Non-pigmented ciliary epithelial cell (primary cell): ENCODE measurements at regions not wholly inside any gene's neighbourhood (a gene's known extent, or its start where the extent isn't known, plus 50 kb on each side); places are given as distances from the start of the nearest gene placed in this dataset.

Experiments used
- DNase-seq: peaks from one replicate; pipeline ENCODE4 v3.0.0-alpha.2; 2010; ENCODE audit warnings: low read depth

DNA sequence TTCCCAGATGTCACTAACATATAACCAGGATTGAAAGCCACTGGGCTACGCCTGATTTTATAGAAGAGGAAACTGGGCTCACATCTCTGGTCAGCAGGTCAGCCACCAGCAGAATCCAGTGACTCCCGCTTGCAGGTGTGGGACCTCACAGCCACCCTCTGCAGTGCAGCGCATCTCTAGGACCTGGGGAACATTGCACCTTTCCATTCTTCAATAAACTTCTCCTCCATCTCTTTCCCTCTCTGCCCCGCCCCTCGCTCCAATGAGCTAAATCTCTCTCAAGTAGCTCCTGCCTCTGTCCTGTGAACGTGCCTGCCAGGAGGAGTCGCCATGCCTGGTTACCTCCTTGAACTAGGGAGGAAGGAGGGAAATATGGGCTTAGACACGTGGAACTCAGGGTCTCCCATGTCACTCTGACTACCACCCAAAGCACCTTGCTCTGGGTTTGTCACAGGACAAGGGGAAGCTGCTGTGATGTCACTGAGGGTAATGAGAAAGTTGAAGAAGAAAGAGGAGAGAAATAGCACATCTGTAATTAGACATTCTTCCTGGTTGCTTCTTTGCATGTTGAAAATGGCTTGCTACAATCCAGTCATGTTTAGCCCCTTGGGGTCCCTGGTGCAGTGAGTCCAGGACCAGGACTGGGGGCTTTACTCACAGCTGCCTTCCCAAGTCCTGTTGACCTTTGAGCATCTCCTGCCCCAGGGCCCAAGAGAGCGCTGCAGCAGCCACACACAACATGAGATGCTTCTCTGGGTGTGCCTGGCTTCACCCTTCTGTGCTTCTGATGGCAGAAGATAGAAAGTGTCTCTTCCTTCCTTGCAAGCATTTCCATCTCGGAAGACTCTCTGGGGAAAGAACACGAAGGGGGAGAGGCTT is 469.4 kb downstream of the PREX1 start:
- DNase-seq = no peak

DNA sequence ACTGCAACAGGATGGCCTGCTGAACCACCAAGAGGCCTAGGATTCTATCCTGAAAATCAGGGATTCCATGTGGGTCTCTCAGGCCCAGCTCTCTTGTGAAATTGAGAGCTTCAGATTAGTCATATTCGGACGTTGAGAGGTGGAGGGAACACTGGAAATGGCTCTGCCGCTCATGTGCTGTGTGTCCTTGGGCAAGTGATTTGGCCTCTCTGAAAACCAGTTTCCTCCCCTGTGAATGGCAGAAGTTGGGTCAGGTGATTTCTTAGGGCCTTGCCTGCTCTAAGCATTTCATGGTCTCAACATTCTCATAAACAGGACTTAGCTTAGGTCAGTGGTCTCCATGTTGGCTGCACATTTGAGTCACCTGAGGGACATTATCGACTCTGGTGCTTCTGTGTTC is 470.1 kb downstream of the PREX1 start:
- DNase-seq = no peak

DNA sequence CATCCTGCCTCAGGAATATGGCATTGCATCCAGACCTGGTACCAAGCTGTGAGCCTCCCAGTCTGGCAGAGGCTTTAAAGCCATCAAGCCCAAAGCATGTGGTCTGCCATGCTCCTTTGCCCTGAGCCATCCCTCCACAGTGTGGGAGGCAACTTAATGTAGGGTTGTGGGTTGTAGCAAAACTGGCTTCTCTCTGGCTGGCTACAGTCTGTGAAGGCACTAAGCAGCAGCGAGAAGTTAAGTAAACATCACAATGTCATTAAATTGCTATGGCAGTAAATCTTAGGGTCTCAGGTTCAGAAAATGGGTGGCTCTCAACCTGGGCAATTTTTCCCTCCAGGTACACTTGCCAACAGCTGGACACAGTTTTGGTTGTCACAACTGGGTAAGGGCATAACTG is 472.9 kb downstream of the PREX1 start:
- no peak for DNase-seq

DNA sequence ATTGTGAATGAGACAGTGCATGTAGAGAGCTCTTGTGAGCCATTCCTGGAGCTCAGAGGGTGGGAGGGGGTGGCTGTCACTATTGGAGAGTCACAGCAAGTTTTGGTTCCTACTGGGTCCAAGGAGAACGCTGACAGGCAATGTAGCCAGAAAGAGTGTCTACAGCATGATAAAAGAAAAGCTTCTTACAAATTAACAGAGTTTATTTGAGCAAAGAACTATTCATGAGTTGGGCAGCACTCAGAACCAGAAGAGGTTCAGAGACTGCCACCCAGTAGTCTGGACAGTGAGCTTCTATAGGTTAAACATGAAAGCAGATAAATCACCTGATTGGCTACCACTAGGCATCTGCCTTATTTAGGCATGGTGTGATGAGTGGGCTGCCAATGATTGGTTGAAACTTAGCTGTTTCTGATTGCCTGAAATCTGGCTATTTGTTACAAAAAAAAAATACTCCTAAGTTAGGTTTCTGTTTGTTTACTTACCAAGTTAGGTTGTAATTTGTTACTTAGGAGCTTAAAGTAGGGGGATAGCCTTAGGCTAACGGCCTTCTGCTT is 473.4 kb downstream of the PREX1 start:
- DNase-seq = no peak

DNA sequence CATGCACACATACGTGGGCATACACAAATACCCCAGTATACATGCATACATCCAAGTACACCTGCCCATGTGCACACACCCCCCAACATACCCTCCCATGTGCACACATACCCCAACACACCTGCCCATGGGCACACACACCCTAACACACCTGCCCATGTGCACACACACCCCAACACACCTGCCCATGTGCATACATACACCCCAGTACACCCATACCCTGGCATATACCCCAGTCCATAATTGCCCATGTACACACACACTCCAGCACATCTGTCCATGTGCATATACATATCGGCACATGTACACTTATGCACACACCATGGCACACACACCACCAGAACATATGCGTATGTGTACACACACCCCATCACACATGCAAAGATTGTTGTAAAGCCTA is 475.2 kb downstream of the PREX1 start:
- DNase-seq = no peak

DNA sequence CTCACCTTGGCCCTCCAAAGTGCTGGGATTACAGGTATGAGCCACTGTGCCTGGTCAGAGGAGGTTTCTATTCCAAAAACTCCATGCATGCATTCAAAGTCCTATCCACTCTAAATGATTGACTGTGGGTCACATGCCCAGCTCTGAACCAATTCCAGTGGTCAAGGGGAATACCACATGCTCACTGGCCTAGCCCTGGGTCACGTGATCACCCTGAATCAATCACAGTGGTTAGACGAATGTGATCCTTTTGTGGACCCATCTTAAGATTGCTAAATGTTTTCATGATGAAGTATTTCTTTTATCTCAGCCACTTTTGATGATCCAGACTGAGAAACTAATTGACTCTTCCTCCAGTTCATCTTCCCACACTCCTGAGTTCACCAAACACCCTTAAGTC is 475.8 kb downstream of the PREX1 start:
- DNase-seq = no peak

DNA sequence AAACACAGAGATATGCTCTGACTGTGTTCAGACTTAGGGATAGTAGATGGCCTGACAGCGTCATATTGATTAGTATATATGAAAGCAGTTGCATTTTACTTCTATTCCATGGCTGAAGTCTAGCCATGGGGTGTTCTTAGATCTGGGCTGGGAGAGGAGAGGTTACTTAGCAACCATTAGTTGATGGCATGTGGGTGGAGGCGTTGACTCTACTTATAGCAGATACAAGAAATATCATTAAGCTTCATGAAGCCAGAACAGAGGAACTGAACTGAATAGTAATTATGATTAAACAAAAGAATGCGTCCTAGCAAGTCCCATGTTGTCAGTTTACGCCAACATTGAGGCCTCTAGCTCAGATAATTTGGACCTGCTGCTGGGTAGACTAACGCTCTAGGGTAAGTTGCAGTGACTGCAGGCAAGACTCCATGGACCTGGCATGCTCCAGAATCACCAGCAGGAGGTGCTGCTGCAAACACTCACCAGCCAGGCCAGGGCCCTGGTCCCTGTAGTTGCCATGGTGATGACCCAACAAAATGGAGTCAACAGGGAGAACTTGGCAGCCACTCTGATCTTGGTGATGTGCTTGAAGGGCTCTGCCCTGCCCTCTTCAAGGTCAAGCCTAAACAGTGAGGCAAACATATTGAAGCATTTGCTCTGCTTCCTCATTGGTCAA is 477.3 kb downstream of the PREX1 start:
- no peak for DNase-seq

DNA sequence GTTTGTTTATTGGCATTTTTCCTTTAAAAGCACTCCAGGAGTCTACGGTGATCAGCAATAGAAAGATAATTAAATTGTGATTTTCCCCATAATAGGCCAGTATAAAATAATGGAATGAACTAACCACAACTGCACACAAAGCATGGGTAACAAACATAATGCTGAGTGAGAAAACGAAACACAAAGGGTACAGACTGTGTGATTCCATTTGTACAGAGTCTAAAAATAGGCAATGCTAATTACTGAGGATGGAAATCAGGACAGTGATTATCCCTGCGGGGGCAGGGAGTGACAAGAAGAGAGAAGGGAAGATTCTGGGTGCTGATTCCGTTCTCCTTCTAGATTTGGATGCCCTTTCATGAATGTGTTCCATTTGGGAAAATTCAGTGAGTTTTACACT is 478.1 kb downstream of the PREX1 start:
- no peak for DNase-seq

DNA sequence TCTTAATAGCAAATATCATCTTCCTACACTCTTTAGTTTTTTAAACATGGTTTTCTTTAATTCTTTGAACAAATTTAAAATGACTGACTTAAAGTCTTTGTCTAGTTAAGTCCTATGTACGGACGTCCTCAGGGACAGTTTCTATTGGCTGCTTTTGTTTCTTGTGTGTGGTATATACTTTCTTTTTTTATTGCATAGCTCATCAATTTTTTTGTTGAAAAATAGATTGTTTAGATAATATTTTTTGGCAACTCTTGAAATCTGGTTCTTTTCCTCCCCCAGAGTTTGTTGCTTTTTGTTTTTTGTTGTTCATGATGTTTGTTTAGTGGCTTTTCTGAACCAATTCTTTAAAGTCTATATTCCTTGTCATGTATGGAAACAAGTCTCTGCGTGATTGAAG is 479.8 kb downstream of the PREX1 start:
- no peak for DNase-seq

DNA sequence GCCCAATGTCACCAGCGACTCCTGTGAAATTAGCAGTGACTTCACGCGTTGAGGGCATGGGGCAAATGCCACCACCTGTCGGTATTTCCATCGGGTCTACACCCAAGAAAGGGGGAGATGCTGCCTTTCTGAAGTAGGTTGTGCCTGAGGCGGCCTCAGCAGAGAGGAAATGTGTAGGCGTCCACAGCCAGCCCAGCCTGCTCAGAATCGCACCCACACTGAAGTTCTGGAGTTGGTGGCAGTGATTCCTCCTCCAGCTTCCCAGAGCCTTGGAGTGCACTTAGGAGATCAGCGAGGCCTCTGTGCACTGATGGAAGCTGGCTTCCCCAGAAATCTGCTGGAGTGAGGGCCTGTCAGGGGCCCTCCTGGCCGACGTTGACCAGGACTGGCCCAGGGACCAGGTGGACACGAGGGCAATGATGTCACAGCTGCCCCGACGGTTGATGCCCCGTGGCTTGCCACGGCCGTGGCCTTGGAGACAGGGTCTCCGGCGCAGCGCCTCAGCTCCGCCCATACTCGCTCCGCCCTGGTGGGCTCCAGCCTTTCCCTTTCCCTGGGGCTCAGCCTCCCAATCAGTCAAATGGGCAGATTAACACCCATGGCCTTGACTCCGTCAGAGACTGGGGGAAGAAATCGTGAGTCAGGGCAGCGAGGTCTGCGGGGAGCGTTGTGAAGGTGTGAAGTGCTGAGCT is 484.8 kb downstream of the PREX1 start:
- no peak for DNase-seq

DNA sequence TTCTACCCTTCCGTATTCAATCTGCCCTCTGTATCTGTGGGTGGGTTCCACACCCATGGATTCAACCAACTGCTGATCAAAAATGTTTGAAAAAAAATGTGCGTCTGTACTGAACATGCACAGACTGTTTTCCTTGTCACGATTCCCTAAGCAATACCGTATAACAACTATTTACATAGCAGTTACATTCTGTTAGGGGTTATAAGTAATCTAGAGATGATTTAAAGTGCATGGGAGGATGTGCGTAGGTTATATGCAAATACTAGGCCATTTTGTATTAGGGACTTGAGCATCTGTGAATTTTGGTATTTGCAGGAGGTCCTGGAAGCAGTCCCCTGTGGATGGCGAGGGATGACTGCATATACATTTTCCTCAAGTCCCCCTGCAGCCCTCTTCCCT is 486.9 kb downstream of the PREX1 start:
- no peak for DNase-seq

DNA sequence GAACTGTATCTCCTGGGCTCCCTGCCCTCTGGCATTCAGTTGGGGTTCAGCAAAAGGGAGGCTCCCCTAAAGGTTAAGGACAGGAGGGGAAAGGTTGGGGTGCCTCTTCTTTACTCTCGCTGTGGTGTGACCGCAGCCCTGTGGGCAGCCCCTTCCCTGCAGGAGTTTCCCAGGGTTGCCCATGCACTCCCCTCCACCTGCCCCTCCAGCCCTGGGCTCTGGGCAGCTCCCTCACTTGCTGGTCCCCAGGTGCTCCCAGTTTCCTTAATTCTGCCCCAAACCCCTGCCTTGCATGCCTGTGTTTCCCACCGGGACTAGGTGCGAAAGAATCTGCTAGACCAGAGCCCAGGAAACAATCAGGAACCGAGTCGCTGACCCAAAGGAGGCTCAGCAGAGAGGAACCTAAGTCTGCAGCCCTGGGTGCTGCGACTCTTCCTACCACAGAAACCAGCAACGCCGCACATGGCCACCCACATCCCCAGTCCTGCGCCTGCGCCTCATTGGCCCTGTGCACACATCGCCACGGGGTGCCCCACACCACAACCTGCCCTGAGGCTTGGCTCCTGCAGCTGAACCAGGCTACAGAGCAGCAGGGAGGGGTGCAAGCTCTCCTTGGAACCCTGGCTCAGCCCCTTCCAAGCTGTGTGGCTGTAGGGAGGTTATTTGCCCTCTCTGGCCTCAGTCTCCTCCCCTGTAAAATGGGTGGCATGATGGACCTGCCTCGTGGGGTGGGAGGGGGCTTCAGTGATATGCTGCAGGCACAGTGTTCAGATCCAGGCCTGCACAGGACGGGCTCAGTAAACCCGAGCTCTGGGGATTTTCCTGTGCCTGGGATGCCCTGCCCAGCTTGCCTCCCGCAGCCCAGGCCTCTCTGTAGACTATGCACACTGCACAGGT is 487.6 kb downstream of the PREX1 start:
- no peak for DNase-seq

DNA sequence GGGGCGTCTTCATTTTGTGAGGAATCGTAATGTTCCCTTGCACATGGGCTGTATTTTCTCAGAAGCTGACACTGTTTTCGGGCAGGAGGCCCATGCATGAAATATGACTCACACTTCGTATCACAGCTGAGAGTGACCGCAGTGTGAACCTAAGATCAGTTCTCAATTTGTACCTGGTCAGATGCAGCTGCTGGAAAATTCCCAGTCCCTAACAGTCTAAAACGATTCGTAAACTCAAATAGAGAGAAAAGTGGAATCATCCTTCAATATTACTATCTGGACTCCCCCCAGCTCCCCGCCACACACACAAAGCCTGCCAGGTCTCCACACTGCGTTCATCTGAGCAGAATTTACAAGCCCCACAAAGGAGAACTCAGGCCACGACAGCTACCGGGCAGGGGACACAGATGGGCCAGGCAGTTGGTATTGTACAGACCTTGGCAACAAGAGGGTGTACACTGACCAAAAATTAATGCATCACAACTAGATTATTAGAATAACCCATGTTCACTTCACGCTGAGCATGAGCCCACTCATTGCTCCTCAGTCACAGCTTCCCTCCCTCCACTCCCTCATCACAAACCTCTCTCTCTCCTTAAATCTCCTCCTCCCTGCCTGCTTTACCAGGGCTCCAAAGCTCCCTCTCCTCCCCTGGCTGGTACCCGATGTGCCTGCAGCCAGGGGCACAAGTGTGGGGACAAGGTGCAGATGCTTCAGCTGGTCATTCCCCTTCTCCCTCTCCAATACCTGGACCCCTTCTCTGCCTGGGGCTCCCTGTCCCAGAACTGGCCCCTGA is 488.4 kb downstream of the PREX1 start:
- peak; percentile 76 for DNase-seq

DNA sequence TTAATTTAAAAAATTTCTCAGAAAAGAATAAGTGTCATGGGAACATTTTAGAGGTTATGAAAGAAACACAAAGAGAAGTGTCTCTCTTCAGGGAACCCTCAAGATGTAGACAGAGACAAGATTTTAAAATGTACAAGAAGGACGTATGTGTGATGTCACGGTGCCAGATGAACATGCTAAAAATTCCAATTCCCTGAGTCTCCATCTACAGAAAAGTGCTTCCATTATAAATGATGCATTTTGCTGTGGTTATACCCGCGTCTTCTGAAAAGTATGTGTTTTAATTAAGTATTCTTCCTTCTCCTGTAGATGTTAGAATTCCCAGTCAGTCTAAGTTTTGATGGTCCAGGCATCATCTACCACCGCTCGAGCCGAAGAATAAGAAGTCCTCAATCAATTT is 489.1 kb downstream of the PREX1 start:
- DNase-seq = peak; percentile 62

DNA sequence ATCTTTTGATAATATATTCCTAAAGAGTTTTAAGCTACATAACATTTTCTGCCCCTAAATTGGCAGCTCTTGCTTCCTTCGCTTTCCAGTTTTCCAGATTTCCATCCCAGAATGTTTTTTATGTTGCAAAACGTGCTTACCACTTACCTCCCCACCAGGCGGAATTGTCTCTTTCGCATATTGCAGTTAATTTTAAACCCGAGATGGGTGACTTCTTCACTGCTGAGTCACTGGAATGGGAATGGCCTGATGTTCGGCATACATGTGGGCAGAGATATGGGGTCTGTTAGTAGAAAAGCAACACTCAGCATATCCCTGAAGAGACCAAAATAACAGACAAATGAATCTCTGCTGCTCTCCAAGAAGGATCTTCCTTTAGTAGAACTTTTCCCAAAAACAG is 491.2 kb downstream of the PREX1 start:
- DNase-seq = no peak

DNA sequence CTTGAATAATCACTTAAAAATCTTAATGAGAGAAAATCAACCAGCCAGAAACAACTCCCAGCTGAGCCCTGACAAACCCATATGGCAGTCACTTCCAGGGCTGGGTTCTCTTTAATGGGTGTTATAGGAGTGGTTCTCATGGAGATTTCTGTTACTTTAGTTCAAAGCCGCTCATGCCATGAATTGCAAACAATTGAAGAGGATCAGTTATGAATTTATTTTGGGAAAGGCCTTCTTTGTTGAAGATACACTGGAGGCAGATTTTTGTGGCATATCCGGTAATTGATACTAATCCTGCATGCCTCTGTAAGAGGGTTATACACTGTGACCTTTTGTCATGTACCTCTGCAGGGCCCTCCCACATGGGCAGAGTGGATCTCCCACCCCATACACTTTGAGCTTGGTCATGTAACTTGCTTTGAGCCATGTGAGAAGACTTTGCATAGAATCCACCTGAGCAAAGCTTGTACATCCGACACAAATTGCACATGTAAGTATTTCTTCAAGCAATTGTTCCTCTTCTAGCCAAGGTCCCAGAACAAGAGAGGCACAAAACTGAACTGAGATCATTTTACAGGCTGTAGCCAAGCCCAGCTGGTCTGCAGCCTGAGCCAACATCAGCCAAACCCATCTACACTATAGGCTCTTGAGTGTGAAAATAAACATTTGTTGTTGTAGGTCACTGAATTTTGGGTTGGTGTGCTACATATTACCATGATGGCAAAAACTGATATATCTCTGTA is 492.3 kb downstream of the PREX1 start:
- DNase-seq = no peak

DNA sequence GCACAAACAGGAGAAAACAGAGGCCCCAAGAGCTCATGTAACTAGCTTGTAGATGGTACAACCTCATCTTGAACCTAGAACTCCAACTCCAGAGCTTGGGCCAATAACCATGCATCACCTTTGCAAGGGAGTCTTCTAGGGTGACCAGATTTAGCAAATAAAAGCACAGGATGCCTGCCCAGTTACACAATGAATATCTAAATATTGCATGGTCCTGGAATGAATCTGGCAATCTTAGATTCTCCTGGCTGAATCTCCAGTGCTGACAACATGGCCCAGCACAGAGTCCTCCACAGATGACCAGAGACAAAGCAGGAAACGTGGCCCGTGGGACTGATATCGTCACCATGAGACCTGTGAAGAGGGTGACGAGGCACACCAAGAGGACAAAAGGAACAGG is 494.1 kb downstream of the PREX1 start:
- DNase-seq = no peak

DNA sequence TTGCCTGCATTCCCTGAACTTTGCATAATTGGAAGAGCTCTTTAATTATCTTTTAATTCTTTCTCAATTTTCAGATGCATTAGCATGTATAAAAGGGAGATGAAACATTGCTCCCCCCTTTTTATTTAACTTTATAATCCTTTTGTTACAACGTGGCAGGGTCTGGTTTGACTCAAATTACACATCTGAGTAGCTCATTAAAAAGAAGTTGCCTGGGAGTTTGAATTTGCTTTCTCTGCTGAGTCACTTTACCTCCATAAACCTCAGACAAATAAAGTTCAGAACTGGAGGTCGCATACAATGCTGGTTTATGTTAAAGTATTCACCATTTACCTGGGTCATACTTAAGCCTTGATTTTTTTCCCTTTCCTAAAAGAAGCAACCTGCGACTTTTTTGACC is 495.2 kb downstream of the PREX1 start:
- no peak for DNase-seq

DNA sequence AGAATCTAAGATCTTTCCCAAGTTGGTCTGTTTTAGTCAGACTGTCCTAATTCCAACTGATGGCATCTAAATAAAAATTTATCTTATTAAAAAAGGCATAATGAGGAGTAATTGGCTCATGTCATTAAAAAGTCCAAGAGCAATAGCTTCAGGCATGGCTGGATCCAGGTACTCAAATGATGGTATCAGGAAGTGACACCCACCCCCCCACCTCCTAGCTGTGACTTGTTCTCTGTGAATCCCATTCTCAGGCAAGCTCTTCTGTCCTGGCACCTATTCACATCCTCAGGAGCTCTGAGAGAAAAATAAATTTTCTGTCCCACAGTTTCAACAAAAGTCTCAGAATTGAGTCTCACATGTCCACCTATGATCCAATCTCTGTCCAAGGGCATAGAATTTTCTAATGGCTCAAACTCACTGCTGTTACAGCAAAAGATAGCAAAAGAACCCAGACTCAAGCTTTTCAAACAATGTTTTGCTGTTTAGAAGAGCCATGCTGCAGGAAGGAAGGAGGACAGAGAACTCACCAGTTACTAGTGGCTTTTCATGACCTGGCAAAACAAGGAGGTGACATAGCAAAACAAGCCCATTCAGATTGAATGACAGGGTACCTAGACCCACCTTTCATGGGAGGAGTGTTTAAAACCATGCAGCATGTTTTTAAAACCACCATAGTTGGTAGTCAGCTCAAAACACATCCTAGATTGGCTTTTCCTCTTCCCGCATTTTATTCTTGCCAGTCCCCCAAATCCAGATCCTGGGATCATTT is 496.1 kb downstream of the PREX1 start:
- no peak for DNase-seq
